Endothelial cell of umbilical vein (primary cell): ENCODE measurements at regions not wholly inside any gene's neighbourhood (a gene's known extent, or its start where the extent isn't known, plus 50 kb on each side); places are given as distances from the start of the nearest gene placed in this dataset.

Source experiments
- BruUV-seq: library from RNA; stranded (reverse); fragments of 400-500 nt; replicated peaks from 2 replicates; lab custom pipeline; 2021; lab: Mats Ljungman, UMichigan
- CTCF ChIA-PET: fragments of 300-600, 350-600 bp; sonication (Branson Sonifier 250); formaldehyde crosslinking; loops from one replicate; lab custom pipeline; 2021; ENCODE audit warnings: antibody characterized with exemption, inconsistent platforms; lab: Charles Lee
- POLR2A ChIA-PET: fragments of 300-600, 350-600 bp; sonication (Branson Sonifier 250); formaldehyde crosslinking; loops from one replicate; lab custom pipeline; 2021; ENCODE audit warnings: antibody characterized with exemption, inconsistent platforms; lab: Charles Lee
- DNase-seq: peaks from one replicate; pipeline ENCODE4 v3.0.0-alpha.2; 2011; ENCODE audit warnings: low read depth, low spot score
- FAIRE-seq: peaks from 2 replicates; lab custom pipeline; 2011; peaks lifted over from hg19 to GRCh38; lab: Jason Lieb, UNC
- H2AFZ ChIP-seq: 2 replicates; pipeline ENCODE4 v1.6.0; 2012; ENCODE audit warnings: low read depth, low read length, control low read depth, inconsistent platforms
- H3K27ac ChIP-seq: 2 replicates; pipeline ENCODE4 v1.5.1; 2011; ENCODE audit warnings: low read depth, mild to moderate bottlenecking, control low read depth, low read length, moderate library complexity; ENCODE audit not compliant: insufficient read depth
- H3K27me3 ChIP-seq, 2 experiments: 2 replicates each; pipeline versions ENCODE4 v1.6.0 to v1.6.1; 2011; ENCODE audit warnings: low read length in 2 of 2, mixed read lengths in 1 of 2; ENCODE audit not compliant: control insufficient read depth in 2 of 2, insufficient read depth in 2 of 2
- H3K36me3 ChIP-seq, 2 experiments: 2 replicates in 1 of 2; 3 replicates in 1 of 2; pipeline ENCODE4 v1.5.1; 2011; ENCODE audit warnings: low read length in 2 of 2, mild to moderate bottlenecking in 1 of 2, moderate library complexity in 1 of 2; ENCODE audit not compliant: control insufficient read depth in 2 of 2, insufficient read depth in 2 of 2; ENCODE audit errors: extremely low read depth in 1 of 2
- H3K4me1 ChIP-seq: 3 replicates; pipeline ENCODE4 v1.5.1; 2011; ENCODE audit warnings: mild to moderate bottlenecking, low read length; ENCODE audit not compliant: control insufficient read depth, insufficient read depth; ENCODE audit errors: extremely low read depth
- H3K4me2 ChIP-seq: 2 replicates; pipeline ENCODE4 v1.6.1; 2011; ENCODE audit warnings: low read length, control low read depth, mixed read lengths; ENCODE audit not compliant: insufficient read depth
- H3K4me3 ChIP-seq, 3 experiments: fragments of 200-600 bp in 1 of 3; sonication (generic), shearing (Covaris generic) in 1 of 3; replicated peaks in 1 of 3; 2 replicates each; pipeline ENCODE4 v1.5.1; 2011 to 2016; ENCODE audit warnings: control low read depth in 3 of 3, low read length in 3 of 3, mild to moderate bottlenecking in 2 of 3, inconsistent platforms in 1 of 3, low read depth in 1 of 3, moderate library complexity in 1 of 3; ENCODE audit not compliant: insufficient read depth in 1 of 3
- H3K79me2 ChIP-seq: 2 replicates; pipeline ENCODE4 v1.6.0; 2012; ENCODE audit warnings: low read length, inconsistent platforms; ENCODE audit not compliant: control insufficient read depth, insufficient read depth
- H3K9ac ChIP-seq: replicated peaks from 2 replicates; pipeline ENCODE3; 2011; ENCODE audit warnings: low read length, control low read depth; ENCODE audit not compliant: insufficient read depth; ENCODE audit errors: extremely low read depth
- H3K9me1 ChIP-seq: replicated peaks from 3 replicates; pipeline ENCODE4 v1.6.0; 2011; ENCODE audit warnings: mild to moderate bottlenecking, low read length; ENCODE audit not compliant: control insufficient read depth, insufficient read depth; ENCODE audit errors: extremely low read depth
- H3K9me3 ChIP-seq: replicated peaks from 2 replicates; pipeline ENCODE4 v1.5.1; 2012; ENCODE audit warnings: low read length, inconsistent platforms; ENCODE audit not compliant: control insufficient read depth, insufficient read depth
- H4K20me1 ChIP-seq: replicated peaks from 2 replicates; pipeline ENCODE3; 2011; ENCODE audit warnings: mild to moderate bottlenecking, low read length; ENCODE audit not compliant: control insufficient read depth, insufficient read depth; ENCODE audit errors: extremely low read depth
- CTCF ChIP-seq, 2 donors: IDR thresholded peaks; 1 replicate in 1 of 2; 2 replicates in 1 of 2; pipeline ENCODE4 v1.5.1; 2011; ENCODE audit warnings: low read length in 2 of 2, mild to moderate bottlenecking in 2 of 2, moderate library complexity in 2 of 2, control low read depth in 1 of 2, inconsistent platforms in 1 of 2, low read depth in 1 of 2; ENCODE audit not compliant: insufficient read depth in 1 of 2; ENCODE audit errors: extremely low read depth in 1 of 2
- EZH2 ChIP-seq: IDR thresholded peaks from 2 replicates; pipeline ENCODE4 v1.6.1; 2012; ENCODE audit warnings: borderline replicate concordance, low read depth, mild to moderate bottlenecking, moderate library complexity, low read length, inconsistent platforms; ENCODE audit not compliant: severe bottlenecking
- FOS ChIP-seq: IDR thresholded peaks from 2 replicates; pipeline ENCODE4 v1.6.1; 2011; ENCODE audit warnings: mild to moderate bottlenecking, low read length, moderate library complexity, borderline replicate concordance; ENCODE audit not compliant: insufficient read depth
- GATA2 ChIP-seq: IDR thresholded peaks from 2 replicates; pipeline ENCODE4 v1.7.0; 2011; ENCODE audit warnings: low read depth, mild to moderate bottlenecking, moderate library complexity, mixed read lengths, low read length; ENCODE audit not compliant: insufficient read length, insufficient read depth
- JUN ChIP-seq: IDR thresholded peaks from 2 replicates; pipeline ENCODE4 v1.6.1; 2011; ENCODE audit warnings: borderline replicate concordance, low read depth; ENCODE audit not compliant: insufficient read length, insufficient read depth
- MAX ChIP-seq: IDR thresholded peaks from 2 replicates; pipeline ENCODE4 v1.6.1; 2011; ENCODE audit not compliant: insufficient read depth, insufficient read length
- MYC ChIP-seq: IDR thresholded peaks from one replicate; pipeline ENCODE4 v1.6.1; 2011; ENCODE audit warnings: mild to moderate bottlenecking, low read depth, low read length
- POLR2A ChIP-seq: IDR thresholded peaks from 2 replicates; pipeline ENCODE4 v1.6.1; 2012; ENCODE audit warnings: low read depth, mild to moderate bottlenecking, control low read depth, low read length
- POLR2AphosphoS5 ChIP-seq: IDR thresholded peaks from 2 replicates; pipeline ENCODE4 v1.6.1; 2012; ENCODE audit warnings: low read depth, mild to moderate bottlenecking, control low read depth, low read length, moderate library complexity; ENCODE audit not compliant: insufficient read depth
- dilution Hi-C: fragments of 300-500 bp; cut with MboI; formaldehyde crosslinking; loops from one replicate; pipeline ENCODE4 v1.15.0; 2019; ENCODE audit warnings: low sequenced_read_pairs; ENCODE audit not compliant: extremely low pct_ligation_motif_present
- intact Hi-C: fragments of 100-400 bp; cut with micrococcal nuclease; formaldehyde crosslinking; loops from one replicate; pipeline ENCODE4 v1.10.0; 2022

DNA sequence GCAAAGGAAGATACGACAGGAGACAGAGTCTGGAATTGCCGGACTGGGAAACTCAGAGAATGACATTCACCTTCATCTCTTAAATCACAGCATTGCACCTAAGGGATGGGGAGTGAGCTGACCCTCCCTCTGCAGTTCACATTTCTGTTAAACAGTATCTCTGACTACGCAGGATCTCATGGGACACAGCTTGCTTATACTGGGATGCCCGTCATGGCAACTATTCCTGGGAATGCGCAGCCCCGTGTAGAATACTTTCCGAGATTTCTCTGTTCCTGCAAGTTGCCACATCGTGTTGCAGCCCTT lies 232.5 kb upstream of the HES1 start:
- H3K27me3 ChIP-seq = peaks cover 0 to 9% of the 10 kb centered on the region in 2 experiments
- H3K4me3 ChIP-seq = no peak overlapping the region
- TF ChIP-seq CTCF (IDR thresholded peaks at IDR 0.05; ENCODE audit: extremely low read depth in 1 of 2, insufficient read depth in 1 of 2, low read depth in 1 of 2, low read length in 2 of 2) (no peak), POLR2AphosphoS5 (no peak), POLR2A (no peak), JUN (no peak)
- BruUV-seq = no TSS peak
- no peak for DNase-seq
- intact Hi-C loops = no loop called here
- H4K20me1 ChIP-seq = no peaks in the 10 kb centered on the region
- H3K4me1 ChIP-seq = no peaks in the 10 kb centered on the region
- H3K79me2 ChIP-seq = no peaks in the 10 kb centered on the region
- H3K9ac ChIP-seq = no peak overlapping the region
- no peaks in the 10 kb centered on the region for H3K9me1 ChIP-seq
- dilution Hi-C loops = no loop called here
- CTCF ChIA-PET = interaction anchor here (1.1 to 2.9 kb wide), 3 partner anchors 14 to 67 kb away, joined by 3 to 11 read pairs (median 3); no protein-coding TSS in a partner anchor
- H3K9me3 ChIP-seq = no peaks in the 10 kb centered on the region
- H3K36me3 ChIP-seq = no peaks in the 10 kb centered on the region
- no peak overlapping the region for H3K4me2 ChIP-seq
- H2AFZ ChIP-seq = no peak overlapping the region
- FAIRE-seq = no peak
- H3K27ac ChIP-seq = no peak overlapping the region
- POLR2A ChIA-PET = no interaction called here

GRCh38 chr3:193903966-193904365 lies 232.0 kb upstream of the HES1 start:
- Histone ChIP-seq H3K4me3 (no peak overlapping the region), H3K27ac (no peak overlapping the region), H3K36me3 (no peaks in the 10 kb centered on the region), H2AFZ (no peak overlapping the region), H3K9ac (no peak overlapping the region), H3K27me3 (peaks cover 0 to 9% of the 10 kb centered on the region in 2 experiments), H3K9me1 (no peaks in the 10 kb centered on the region), H3K79me2 (no peaks in the 10 kb centered on the region), H4K20me1 (no peaks in the 10 kb centered on the region), H3K9me3 (no peaks in the 10 kb centered on the region), H3K4me1 (no peaks in the 10 kb centered on the region), H3K4me2 (no peak overlapping the region)
- TF ChIP-seq FOS = no peak
- no peak for TF ChIP-seq CTCF (IDR thresholded peaks at IDR 0.05; ENCODE audit: extremely low read depth in 1 of 2, insufficient read depth in 1 of 2, low read depth in 1 of 2, low read length in 2 of 2)
- no peak for TF ChIP-seq GATA2
- TF ChIP-seq POLR2AphosphoS5 = no peak
- no peak for TF ChIP-seq POLR2A
- TF ChIP-seq EZH2 = no peak
- TF ChIP-seq JUN = no peak
- no peak for TF ChIP-seq MAX
- TF ChIP-seq MYC = no peak
- CTCF ChIA-PET = interaction anchor here (1.1 to 2.9 kb wide), 3 partner anchors 14 to 66 kb away, joined by 3 to 11 read pairs (median 3); no protein-coding TSS in a partner anchor
- intact Hi-C loops (no loop called here), dilution Hi-C loops (no loop called here)
- BruUV-seq = no TSS peak
- no peak for FAIRE-seq
- DNase-seq = no peak
- POLR2A ChIA-PET = no interaction called here
